ENCODE measurements at regions not wholly inside any gene's neighbourhood (a gene's known extent, or its start where the extent isn't known, plus 50 kb on each side); places are given as distances from the start of the nearest gene placed in this dataset.

DNA sequence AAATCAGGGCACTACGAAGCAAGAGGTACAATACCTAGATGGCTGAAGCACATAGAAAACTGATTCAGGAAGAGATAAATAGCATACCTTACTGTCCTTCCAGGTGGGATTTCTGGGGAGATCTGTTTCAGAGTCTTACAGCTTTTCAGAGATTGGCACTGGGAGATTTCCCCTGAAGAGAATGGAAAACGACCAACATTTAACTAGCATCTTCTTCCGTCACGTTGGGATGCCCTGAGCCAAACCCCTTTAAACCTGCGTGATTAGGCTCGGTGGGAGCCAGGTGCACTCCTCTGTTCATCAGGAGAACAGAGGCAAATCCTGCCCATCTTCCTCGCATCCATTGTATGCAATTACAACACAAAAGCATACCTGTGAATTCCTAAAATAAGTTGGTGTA, 614.5 kb downstream of the HDGFL1 start (continued):
- TF ChIP-seq IRF1 (CRISPR knock-in tag; IDR thresholded peaks at IDR 0.05) (no peak), NFYB (CRISPR knock-in tag; conservative IDR thresholded peaks at IDR 0.05; ENCODE audit: low read depth) (no peak), TEAD1 (CRISPR knock-in tag; IDR thresholded peaks at IDR 0.05) (no peak), TEAD4 (CRISPR knock-in tag; IDR thresholded peaks at IDR 0.05) (no peak), SP1 (CRISPR knock-in tag; conservative IDR thresholded peaks at IDR 0.05) (no peak)
- TF ChIP-seq, protein P1, sequence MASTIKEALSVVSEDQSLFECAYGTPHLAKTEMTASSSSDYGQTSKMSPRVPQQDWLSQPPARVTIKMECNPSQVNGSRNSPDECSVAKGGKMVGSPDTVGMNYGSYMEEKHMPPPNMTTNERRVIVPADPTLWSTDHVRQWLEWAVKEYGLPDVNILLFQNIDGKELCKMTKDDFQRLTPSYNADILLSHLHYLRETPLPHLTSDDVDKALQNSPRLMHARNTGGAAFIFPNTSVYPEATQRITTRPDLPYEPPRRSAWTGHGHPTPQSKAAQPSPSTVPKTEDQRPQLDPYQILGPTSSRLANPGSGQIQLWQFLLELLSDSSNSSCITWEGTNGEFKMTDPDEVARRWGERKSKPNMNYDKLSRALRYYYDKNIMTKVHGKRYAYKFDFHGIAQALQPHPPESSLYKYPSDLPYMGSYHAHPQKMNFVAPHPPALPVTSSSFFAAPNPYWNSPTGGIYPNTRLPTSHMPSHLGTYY (CRISPR knock-in tag; IDR thresholded peaks at IDR 0.05) = no peak
- TF ChIP-seq, protein P2, sequence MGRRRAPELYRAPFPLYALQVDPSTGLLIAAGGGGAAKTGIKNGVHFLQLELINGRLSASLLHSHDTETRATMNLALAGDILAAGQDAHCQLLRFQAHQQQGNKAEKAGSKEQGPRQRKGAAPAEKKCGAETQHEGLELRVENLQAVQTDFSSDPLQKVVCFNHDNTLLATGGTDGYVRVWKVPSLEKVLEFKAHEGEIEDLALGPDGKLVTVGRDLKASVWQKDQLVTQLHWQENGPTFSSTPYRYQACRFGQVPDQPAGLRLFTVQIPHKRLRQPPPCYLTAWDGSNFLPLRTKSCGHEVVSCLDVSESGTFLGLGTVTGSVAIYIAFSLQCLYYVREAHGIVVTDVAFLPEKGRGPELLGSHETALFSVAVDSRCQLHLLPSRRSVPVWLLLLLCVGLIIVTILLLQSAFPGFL (CRISPR knock-in tag; IDR thresholded peaks at IDR 0.05; ENCODE audit: borderline replicate concordance) = no peak

- ATAC-seq (no peak), DNase-seq (ENCODE audit: low spot score) (no peak)
- no peak for TF ChIP-seq ZNF396 (CRISPR knock-in tag; IDR thresholded peaks at IDR 0.05; ENCODE audit: borderline replicate concordance)
- no peaks in the 10 kb centered on the region; the same call in 1 of the 2 replicates for H3K27me3 Mint-ChIP-seq (ENCODE audit: low read depth)
- H3K36me3 Mint-ChIP-seq = no peaks in the 10 kb centered on the region
- H3K4me1 Mint-ChIP-seq = peaks cover 20% of the 10 kb centered on the region
- no peak overlapping the region for H3K27ac Mint-ChIP-seq
- ChIA-PET CTCF (no interaction called here), POLR2A (no interaction called here)
- no peaks in the 10 kb centered on the region for H3K9me3 Mint-ChIP-seq
- no peak overlapping the region for H3K4me3 Mint-ChIP-seq
These were observed 615.0 kb downstream of the HDGFL1 start for GRCh38 chr6:23184351-23184750.

GRCh38 chr6:23195487-23195886, 626.1 kb downstream of the HDGFL1 start:
- TF ChIP-seq, protein P3, sequence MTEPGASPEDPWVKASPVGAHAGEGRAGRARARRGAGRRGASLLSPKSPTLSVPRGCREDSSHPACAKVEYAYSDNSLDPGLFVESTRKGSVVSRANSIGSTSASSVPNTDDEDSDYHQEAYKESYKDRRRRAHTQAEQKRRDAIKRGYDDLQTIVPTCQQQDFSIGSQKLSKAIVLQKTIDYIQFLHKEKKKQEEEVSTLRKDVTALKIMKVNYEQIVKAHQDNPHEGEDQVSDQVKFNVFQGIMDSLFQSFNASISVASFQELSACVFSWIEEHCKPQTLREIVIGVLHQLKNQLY (CRISPR knock-in tag; IDR thresholded peaks at IDR 0.05) = no peak
- TF ChIP-seq, protein P4, sequence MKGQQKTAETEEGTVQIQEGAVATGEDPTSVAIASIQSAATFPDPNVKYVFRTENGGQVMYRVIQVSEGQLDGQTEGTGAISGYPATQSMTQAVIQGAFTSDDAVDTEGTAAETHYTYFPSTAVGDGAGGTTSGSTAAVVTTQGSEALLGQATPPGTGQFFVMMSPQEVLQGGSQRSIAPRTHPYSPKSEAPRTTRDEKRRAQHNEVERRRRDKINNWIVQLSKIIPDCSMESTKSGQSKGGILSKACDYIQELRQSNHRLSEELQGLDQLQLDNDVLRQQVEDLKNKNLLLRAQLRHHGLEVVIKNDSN (CRISPR knock-in tag; IDR thresholded peaks at IDR 0.05) = no peak
- TF ChIP-seq ELF4 (CRISPR knock-in tag; IDR thresholded peaks at IDR 0.05; ENCODE audit: low read depth) (no peak), CDX4 (CRISPR knock-in tag; IDR thresholded peaks at IDR 0.05; ENCODE audit: borderline replicate concordance) (no peak)
- TF ChIP-seq, protein P2 (CRISPR knock-in tag; IDR thresholded peaks at IDR 0.05; ENCODE audit: borderline replicate concordance) = no peak
- TF ChIP-seq, protein P5, sequence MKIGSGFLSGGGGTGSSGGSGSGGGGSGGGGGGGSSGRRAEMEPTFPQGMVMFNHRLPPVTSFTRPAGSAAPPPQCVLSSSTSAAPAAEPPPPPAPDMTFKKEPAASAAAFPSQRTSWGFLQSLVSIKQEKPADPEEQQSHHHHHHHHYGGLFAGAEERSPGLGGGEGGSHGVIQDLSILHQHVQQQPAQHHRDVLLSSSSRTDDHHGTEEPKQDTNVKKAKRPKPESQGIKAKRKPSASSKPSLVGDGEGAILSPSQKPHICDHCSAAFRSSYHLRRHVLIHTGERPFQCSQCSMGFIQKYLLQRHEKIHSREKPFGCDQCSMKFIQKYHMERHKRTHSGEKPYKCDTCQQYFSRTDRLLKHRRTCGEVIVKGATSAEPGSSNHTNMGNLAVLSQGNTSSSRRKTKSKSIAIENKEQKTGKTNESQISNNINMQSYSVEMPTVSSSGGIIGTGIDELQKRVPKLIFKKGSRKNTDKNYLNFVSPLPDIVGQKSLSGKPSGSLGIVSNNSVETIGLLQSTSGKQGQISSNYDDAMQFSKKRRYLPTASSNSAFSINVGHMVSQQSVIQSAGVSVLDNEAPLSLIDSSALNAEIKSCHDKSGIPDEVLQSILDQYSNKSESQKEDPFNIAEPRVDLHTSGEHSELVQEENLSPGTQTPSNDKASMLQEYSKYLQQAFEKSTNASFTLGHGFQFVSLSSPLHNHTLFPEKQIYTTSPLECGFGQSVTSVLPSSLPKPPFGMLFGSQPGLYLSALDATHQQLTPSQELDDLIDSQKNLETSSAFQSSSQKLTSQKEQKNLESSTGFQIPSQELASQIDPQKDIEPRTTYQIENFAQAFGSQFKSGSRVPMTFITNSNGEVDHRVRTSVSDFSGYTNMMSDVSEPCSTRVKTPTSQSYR (CRISPR knock-in tag; IDR thresholded peaks at IDR 0.05) = no peak
- Mint-ChIP-seq H3K4me3 (no peak overlapping the region), H3K9me3 (no peaks in the 10 kb centered on the region), H3K36me3 (no peaks in the 10 kb centered on the region), H3K27me3 (ENCODE audit: low read depth) (no peaks in the 10 kb centered on the region; the same call in 1 of the 2 replicates), H3K27ac (no peak overlapping the region), H3K4me1 (no peaks in the 10 kb centered on the region)
- ATAC-seq (no peak), DNase-seq (ENCODE audit: low spot score) (no peak)
- CTCF ChIA-PET = no interaction called here
- POLR2A ChIA-PET = no interaction called here
